ENCODE measurements at regions not wholly inside any gene's neighbourhood (a gene's known extent, or its start where the extent isn't known, plus 50 kb on each side); places are given as distances from the start of the nearest gene placed in this dataset.

GRCh38 chr9:96033896-96034295, 158.4 kb downstream of the ERCC6L2 start (continued):
- no peak for TF ChIP-seq CTCF (conservative IDR thresholded peaks at IDR 0.05; ENCODE audit: low read depth in 2 of 2)

- Mint-ChIP-seq H3K4me1 (peaks cover 7% of the 10 kb centered on the region; the same call in 2 of the 3 replicates), H3K36me3 (ENCODE audit: low read depth) (peaks cover 15% of the 10 kb centered on the region), H3K27me3 (ENCODE audit: insufficient read depth, low read depth, poor library complexity) (peaks cover 21% of the 10 kb centered on the region), H3K4me3 (no peak overlapping the region), H3K9me3 (peaks cover 24% of the 10 kb centered on the region), H3K27ac (no peak overlapping the region)
- Histone ChIP-seq H3K9me2 (ENCODE audit: insufficient read depth) (no peaks in the 10 kb centered on the region), H3K4me3 (no peak overlapping the region), H3K27me3 (ENCODE audit: insufficient read depth) (peaks cover 30% of the 10 kb centered on the region), H3K27ac (ENCODE audit: low read depth) (no peak overlapping the region), H4K20me1 (replicated peaks; ENCODE audit: insufficient read depth) (no peaks in the 10 kb centered on the region), H3K79me2 (replicated peaks; ENCODE audit: insufficient read depth) (no peaks in the 10 kb centered on the region), H3K4me2 (no peak overlapping the region), H3K4me1 (ENCODE audit: insufficient read depth) (peaks cover 8% of the 10 kb centered on the region; the same call in 1 of the 2 replicates), H3K36me3 (ENCODE audit: insufficient read depth) (peaks cover 3% of the 10 kb centered on the region; the same call in 1 of the 2 replicates), H2AFZ (no peak overlapping the region), H3F3A (replicated peaks; ENCODE audit: low read depth) (0 out of 2 replicates have a peak, but pooled peaks cover 7% of the 10 kb centered on the region)
- no peak for DNase-seq (ENCODE audit: low spot score)
- ATAC-seq, result no peak
- TF ChIP-seq ZNF331 (CRISPR knock-in tag; IDR thresholded peaks at IDR 0.05; ENCODE audit: low read depth) (no peak), POLR2AphosphoS5 (IDR thresholded peaks at IDR 0.05; ENCODE audit: low read depth) (no peak), JUNB (IDR thresholded peaks at IDR 0.05; ENCODE audit: unreplicated experiment) (no peak), CTCF (conservative IDR thresholded peaks at IDR 0.05; ENCODE audit: low read depth in 2 of 2) (no peak), ETS1 (IDR thresholded peaks at IDR 0.05) (no peak), EZH2phosphoT487 (IDR thresholded peaks at IDR 0.05; ENCODE audit: unreplicated experiment) (no peak), NANOG (IDR thresholded peaks at IDR 0.05; ENCODE audit: borderline replicate concordance) (no peak), STAT1 (IDR thresholded peaks at IDR 0.05; ENCODE audit: unreplicated experiment) (no peak), REST (IDR thresholded peaks at IDR 0.05; ENCODE audit: unreplicated experiment) (no peak), CREB1 (CRISPR knock-in tag; IDR thresholded peaks at IDR 0.05; ENCODE audit: low read depth) (no peak), EZH2 (IDR thresholded peaks at IDR 0.05; ENCODE audit: low read depth, unreplicated experiment) (no peak)
These were observed 156.5 kb downstream of the ERCC6L2 start for GRCh38 chr9:96031916-96032534.
